Peyer's patch (tissue), 4 donors: ENCODE measurements at regions not wholly inside any gene's neighbourhood (a gene's known extent, or its start where the extent isn't known, plus 50 kb on each side); places are given as distances from the start of the nearest gene placed in this dataset.

Experiments used
- DNase-seq, 3 donors: peaks; one replicate each; pipeline ENCODE4 v3.0.0-alpha.2; 2017 to 2019
- H3K27ac ChIP-seq, 4 donors: fragments of 200-600 bp; sonication (generic); one replicate each; pipeline ENCODE4 v1.5.1; 2016 to 2019
- H3K27me3 ChIP-seq, 2 donors: fragments of 200-600 bp; sonication (generic); one replicate each; pipeline ENCODE4 v1.5.1; 2019
- H3K36me3 ChIP-seq, 3 donors: fragments of 200-600 bp; sonication (generic); one replicate each; pipeline ENCODE4 v1.5.1; 2016 to 2019
- H3K4me1 ChIP-seq, 4 donors: fragments of 200-600 bp; sonication (generic); one replicate each; pipeline ENCODE4 v1.5.1; 2016 to 2019
- H3K4me3 ChIP-seq, 4 donors: fragments of 200-600 bp; sonication (generic); 1 replicate in 3 of 4; 2 replicates in 1 of 4; pipeline ENCODE4 v1.5.1; 2016 to 2019; ENCODE audit warnings: mild to moderate bottlenecking in 1 of 4
- H3K9me3 ChIP-seq, 4 donors: fragments of 200-600 bp; sonication (generic); one replicate each; pipeline ENCODE4 v1.5.1; 2016 to 2019; ENCODE audit warnings: mild to moderate bottlenecking in 1 of 4
- POLR2A ChIP-seq, 2 donors: fragments of 450-650 bp; IDR thresholded peaks; one replicate each; pipeline ENCODE4 v1.5.1; 2017; ENCODE audit warnings: antibody characterized with exemption in 2 of 2, mild to moderate bottlenecking in 2 of 2, moderate library complexity in 2 of 2
- TF ChIP-seq, protein P1 (sequence below), 6 experiments: fragments of 450-650 bp in 4 of 6; fragments of 200-600 bp in 2 of 6; sonication (generic) in 1 of 6; IDR thresholded peaks; one replicate each; pipeline ENCODE4 v1.5.1; 2017 to 2019; ENCODE audit warnings: antibody characterized with exemption in 6 of 6, mild to moderate bottlenecking in 3 of 6, moderate library complexity in 1 of 6

DNA sequence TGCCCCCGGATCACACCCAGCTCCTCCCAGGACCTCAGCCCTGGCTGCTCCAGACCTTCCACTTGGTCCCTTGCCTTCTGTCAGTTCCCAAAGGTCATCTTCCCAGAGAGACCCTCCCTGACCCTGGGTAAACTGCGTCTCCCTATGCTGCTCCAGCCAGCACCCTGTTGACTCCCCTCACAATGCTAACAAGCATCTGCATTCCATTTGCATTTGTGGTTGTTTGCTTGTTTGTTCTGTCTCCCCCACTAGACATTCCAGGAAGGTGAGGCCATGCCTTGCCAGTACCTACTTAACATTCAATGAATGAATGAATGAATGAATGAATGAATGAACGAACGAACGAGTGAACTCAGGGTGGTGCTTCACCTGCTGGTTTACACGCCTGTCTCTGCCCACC is 171.2 kb downstream of the WSCD1 start:
- Histone ChIP-seq H3K36me3 (no peaks in the 10 kb centered on the region), H3K9me3 (no peaks in the 10 kb centered on the region), H3K27me3 (no peaks in the 10 kb centered on the region), H3K4me3 (no peak overlapping the region), H3K4me1 (no peaks in the 10 kb centered on the region), H3K27ac (no peak overlapping the region)
- DNase-seq = no peak
- TF ChIP-seq POLR2A (IDR thresholded peaks at IDR 0.05) = no peak

DNA sequence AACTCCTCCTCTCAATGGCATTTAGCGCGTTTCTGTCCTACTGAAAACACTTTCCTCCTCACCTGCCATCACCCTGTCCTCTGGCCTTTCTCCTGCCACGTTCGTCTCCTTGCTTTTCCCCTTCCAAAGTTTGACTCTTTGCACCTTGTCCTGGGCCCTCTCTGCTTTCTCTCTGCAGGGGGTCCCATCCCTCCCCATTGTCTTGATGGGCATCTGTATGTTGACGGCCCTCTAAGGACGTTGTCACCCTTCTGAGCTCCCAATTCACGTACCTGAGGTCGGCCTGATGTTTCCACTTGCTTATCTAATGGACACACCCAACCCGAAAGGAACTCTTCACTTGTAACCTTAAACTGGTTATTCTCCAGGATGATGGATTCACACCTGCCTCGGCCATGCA is 170.4 kb downstream of the WSCD1 start:
- TF ChIP-seq, protein P1, sequence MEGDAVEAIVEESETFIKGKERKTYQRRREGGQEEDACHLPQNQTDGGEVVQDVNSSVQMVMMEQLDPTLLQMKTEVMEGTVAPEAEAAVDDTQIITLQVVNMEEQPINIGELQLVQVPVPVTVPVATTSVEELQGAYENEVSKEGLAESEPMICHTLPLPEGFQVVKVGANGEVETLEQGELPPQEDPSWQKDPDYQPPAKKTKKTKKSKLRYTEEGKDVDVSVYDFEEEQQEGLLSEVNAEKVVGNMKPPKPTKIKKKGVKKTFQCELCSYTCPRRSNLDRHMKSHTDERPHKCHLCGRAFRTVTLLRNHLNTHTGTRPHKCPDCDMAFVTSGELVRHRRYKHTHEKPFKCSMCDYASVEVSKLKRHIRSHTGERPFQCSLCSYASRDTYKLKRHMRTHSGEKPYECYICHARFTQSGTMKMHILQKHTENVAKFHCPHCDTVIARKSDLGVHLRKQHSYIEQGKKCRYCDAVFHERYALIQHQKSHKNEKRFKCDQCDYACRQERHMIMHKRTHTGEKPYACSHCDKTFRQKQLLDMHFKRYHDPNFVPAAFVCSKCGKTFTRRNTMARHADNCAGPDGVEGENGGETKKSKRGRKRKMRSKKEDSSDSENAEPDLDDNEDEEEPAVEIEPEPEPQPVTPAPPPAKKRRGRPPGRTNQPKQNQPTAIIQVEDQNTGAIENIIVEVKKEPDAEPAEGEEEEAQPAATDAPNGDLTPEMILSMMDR (IDR thresholded peaks at IDR 0.05) = no peak
- no peak for TF ChIP-seq POLR2A (IDR thresholded peaks at IDR 0.05)
- no peak for DNase-seq

DNA sequence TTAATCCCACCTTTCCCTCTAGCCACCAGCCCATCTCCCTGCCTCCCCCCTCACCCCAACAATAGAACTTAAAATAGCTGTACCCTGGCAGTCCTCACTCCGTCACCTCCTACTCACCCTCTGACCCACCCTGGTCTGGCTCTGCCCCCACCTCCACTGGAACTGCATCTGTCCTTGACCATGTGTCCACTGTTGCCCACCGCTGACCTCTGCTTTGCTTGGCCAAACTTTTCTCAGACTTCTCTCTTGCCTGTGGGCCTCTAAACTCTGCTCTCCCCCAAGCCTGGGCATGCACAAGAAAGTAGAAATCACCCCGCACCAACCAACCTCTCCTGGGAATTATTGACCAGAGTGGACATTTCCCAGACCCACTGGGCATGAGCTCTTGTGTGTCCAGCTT is 169.8 kb downstream of the WSCD1 start:
- no peak for DNase-seq
- H3K9me3 ChIP-seq = no peaks in the 10 kb centered on the region
- H3K4me3 ChIP-seq = no peak overlapping the region
- H3K36me3 ChIP-seq = no peaks in the 10 kb centered on the region
- no peaks in the 10 kb centered on the region for H3K4me1 ChIP-seq
- H3K27me3 ChIP-seq = no peaks in the 10 kb centered on the region
- TF ChIP-seq, protein P1 (IDR thresholded peaks at IDR 0.05) = no peak
- TF ChIP-seq POLR2A (IDR thresholded peaks at IDR 0.05) = no peak
- H3K27ac ChIP-seq = no peak overlapping the region

More for the DNA sequence above, 170.4 kb downstream of the WSCD1 start:
- Histone ChIP-seq H3K4me1 (no peaks in the 10 kb centered on the region), H3K9me3 (no peaks in the 10 kb centered on the region), H3K27ac (no peak overlapping the region), H3K27me3 (no peaks in the 10 kb centered on the region), H3K36me3 (no peaks in the 10 kb centered on the region), H3K4me3 (no peak overlapping the region)

DNA sequence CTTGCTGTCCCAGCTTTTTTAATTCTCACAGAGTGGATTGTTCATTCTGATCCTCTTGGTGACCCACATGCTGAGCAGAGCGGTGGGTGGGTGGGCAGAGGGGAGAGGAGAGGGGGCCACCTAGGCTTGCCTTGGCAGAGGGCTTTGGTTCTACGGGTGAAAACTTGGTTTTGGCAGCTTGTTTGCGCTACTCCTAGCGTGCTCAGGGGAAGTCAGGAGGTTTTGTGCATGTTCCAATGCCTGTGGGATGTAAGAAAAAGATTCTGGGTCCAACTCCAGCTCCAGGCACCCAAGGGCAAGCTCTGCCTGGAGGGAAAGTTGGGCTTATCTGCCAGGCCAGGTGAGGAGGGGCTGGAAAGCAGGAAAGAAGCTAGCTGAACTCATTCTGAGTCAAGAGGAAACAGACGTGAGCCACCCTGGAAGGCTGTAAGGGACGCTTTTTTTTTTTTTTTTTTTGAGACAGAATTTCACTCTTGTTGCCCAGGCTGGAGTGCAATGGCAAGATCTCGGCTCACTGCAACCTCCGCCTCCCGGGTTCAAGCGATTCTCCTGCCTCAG is 169.1 kb downstream of the WSCD1 start:
- DNase-seq = no peak
- Histone ChIP-seq H3K36me3 (no peaks in the 10 kb centered on the region), H3K27ac (no peak overlapping the region), H3K9me3 (no peaks in the 10 kb centered on the region), H3K4me1 (no peaks in the 10 kb centered on the region), H3K27me3 (no peaks in the 10 kb centered on the region), H3K4me3 (no peak overlapping the region)
- no peak for TF ChIP-seq POLR2A (IDR thresholded peaks at IDR 0.05)
- TF ChIP-seq, protein P1 (IDR thresholded peaks at IDR 0.05) = no peak

DNA sequence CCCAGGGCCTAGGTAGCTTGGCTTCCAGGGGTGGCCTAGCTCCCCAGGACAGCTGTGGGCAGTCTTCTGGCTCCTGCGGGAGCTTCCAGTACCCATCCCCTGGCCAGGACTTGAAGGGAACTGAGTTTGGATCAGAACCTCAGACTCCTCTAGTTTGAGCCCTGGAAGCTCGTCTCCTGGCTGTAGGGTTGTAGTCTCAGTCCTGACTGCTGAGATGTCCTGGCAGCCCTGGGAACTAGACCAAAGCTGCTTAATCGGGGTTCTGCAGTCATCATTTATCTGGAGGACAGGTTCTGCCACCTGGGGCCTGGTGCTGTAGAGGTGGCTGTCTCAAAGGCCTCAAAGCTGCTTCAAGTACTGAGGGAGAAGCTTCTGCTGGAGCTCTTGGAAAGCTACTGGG is 163.7 kb downstream of the WSCD1 start:
- H3K4me1 ChIP-seq = no peaks in the 10 kb centered on the region
- H3K9me3 ChIP-seq = no peaks in the 10 kb centered on the region
- H3K4me3 ChIP-seq = no peak overlapping the region
- no peak for TF ChIP-seq POLR2A (IDR thresholded peaks at IDR 0.05)
- TF ChIP-seq, protein P1 (IDR thresholded peaks at IDR 0.05) = no peak
- no peak for DNase-seq
- H3K27me3 ChIP-seq = no peaks in the 10 kb centered on the region
- no peak overlapping the region for H3K27ac ChIP-seq
- H3K36me3 ChIP-seq = no peaks in the 10 kb centered on the region

DNA sequence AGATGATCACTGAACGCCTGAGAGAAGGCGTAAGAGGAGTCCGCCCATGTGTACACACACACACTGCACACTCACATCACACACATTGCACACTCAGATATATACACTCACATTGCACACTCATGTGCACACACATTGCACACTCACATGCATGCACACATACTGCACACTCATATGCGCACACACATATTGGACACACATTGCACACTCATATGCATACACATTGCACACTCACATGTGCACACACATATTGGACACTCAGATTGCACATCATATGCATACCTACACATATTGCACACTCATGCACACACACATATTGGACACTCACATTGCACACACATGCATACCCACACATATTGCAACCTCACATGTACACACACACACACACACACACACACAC is 163.2 kb downstream of the WSCD1 start:
- H3K4me3 ChIP-seq = no peak overlapping the region
- H3K9me3 ChIP-seq = no peaks in the 10 kb centered on the region
- no peaks in the 10 kb centered on the region for H3K27me3 ChIP-seq
- TF ChIP-seq POLR2A (IDR thresholded peaks at IDR 0.05) = no peak
- TF ChIP-seq, protein P1 (IDR thresholded peaks at IDR 0.05) = no peak
- no peak for DNase-seq
- H3K4me1 ChIP-seq = no peaks in the 10 kb centered on the region
- no peak overlapping the region for H3K27ac ChIP-seq
- H3K36me3 ChIP-seq = no peaks in the 10 kb centered on the region
